ENCODE measurements at regions not wholly inside any gene's neighbourhood (a gene's known extent, or its start where the extent isn't known, plus 50 kb on each side); places are given as distances from the start of the nearest gene placed in this dataset.
"Not testable (repeated sequence)": the region's sequence is repeated elsewhere in the genome, so short reads cannot be mapped to it uniquely, and the experiment has no call there.

DNA sequence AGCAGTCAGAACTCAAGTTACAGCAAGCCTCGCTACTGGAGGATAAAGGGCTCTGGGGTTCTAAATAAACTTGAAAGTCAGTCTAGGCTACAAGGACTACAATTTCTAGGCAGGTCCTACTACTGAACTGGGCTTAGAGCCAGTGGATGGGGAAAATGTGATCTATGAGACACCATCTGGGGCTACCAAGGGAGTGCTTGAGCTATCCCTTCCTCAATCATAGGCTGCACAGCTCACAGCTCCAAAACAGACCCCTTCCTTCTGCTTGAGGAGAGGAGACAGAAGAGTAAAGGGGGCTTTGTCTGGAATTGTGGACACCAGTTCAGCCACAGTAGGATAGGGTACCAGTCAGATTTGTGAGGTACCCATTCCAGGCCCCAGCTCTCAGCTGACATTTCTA lies 145.8 kb upstream of the SNX7 start:
- Histone ChIP-seq H3K9me3 (ENCODE audit: control insufficient read depth, low read length) (peaks cover 3% of the 10 kb centered on the region), H3K9ac (ENCODE audit: low read length) (no peak overlapping the region), H3K27me3 (replicated peaks; ENCODE audit: control insufficient read depth, insufficient read depth, low read length) (no peaks in the 10 kb centered on the region), H3K36me3 (ENCODE audit: control insufficient read depth, insufficient read depth, low read length, severe bottlenecking) (no peaks in the 10 kb centered on the region), H3K4me1 (ENCODE audit: control insufficient read depth, insufficient read depth, low read length) (no peaks in the 10 kb centered on the region), H3K4me3 (ENCODE audit: low read length) (no peak overlapping the region)
- no peak for DNase-seq (ENCODE audit: low read depth)

DNA sequence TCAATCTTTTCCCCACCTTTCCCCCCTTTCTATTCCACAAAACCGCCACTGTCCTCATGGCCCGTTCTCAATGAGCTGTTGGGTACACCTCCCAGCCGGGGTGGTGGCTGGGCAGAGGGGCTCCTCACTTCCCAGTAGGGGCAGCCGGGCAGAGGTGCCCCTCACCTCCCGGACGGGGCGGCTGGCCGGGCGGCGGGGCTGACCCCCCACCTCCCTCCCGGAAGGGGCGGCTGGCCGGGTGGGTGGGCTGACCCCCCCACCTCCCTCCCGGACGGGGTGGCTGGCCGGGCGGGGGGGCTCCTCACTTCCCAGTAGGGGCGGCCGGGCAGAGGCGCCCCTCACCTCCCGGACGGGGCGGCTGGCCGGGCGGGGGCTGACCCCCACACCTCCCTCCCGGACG lies 149.3 kb upstream of the SNX7 start:
- DNase-seq (ENCODE audit: low read depth) = not testable (repeated sequence)

DNA sequence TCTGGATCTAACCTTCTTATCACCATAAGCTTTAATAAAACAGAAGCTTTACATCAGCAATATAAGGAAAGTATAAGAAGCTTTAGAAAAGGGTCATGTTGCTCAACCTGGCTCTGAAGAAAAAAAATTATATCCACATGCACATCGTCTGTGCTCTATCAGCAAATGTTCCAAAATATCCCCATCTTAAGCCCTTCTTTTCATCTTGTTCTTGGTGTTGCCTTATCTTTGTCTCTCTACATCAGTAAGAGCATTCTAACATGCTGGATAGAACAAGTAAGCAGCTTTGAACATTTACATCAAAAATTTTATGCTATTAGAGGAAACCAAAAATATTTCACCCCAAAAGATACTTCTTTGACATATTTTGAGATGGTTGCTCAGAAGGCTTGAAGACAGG lies 157.8 kb upstream of the SNX7 start:
- no peaks in the 10 kb centered on the region for H3K4me1 ChIP-seq (ENCODE audit: control insufficient read depth, insufficient read depth, low read length)
- H3K9me3 ChIP-seq (ENCODE audit: control insufficient read depth, low read length) = peaks cover 22% of the 10 kb centered on the region
- no peaks in the 10 kb centered on the region for H3K36me3 ChIP-seq (ENCODE audit: control insufficient read depth, insufficient read depth, low read length, severe bottlenecking)
- H3K27me3 ChIP-seq (replicated peaks; ENCODE audit: control insufficient read depth, insufficient read depth, low read length) = no peaks in the 10 kb centered on the region
- no peak overlapping the region for H3K4me3 ChIP-seq (ENCODE audit: low read length)
- H3K9ac ChIP-seq (ENCODE audit: low read length) = no peak overlapping the region
- no peak for DNase-seq (ENCODE audit: low read depth)

More for the DNA sequence above, 149.3 kb upstream of the SNX7 start:
- H3K9me3 ChIP-seq (ENCODE audit: control insufficient read depth, low read length) = peaks cover 15% of the 10 kb centered on the region
- not testable (repeated sequence) for H3K9ac ChIP-seq (ENCODE audit: low read length); H3K27me3 ChIP-seq (replicated peaks; ENCODE audit: control insufficient read depth, insufficient read depth, low read length); H3K36me3 ChIP-seq (ENCODE audit: control insufficient read depth, insufficient read depth, low read length, severe bottlenecking); H3K4me1 ChIP-seq (ENCODE audit: control insufficient read depth, insufficient read depth, low read length); H3K4me3 ChIP-seq (ENCODE audit: low read length)

DNA sequence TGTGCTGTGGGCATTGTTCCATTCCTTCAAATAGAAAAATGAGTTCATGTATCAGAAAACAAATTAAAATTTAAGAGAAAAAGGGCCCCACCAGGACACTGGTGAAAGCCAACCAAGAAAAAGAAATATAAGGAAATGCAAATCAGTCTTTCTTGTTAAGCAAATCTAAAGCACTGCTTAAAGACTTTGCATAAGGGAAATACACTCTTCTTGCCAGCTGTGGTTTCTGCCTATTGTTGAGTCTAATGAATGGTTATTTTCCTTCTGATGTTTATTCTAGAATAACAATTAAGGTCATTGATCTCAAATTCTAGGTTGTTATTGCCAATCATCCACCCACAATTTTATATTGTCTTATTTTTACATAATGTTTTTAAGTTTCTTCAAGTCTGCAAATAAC lies 158.6 kb upstream of the SNX7 start:
- H3K9ac ChIP-seq (ENCODE audit: low read length) = no peak overlapping the region
- H3K9me3 ChIP-seq (ENCODE audit: control insufficient read depth, low read length) = peaks cover 19% of the 10 kb centered on the region
- DNase-seq (ENCODE audit: low read depth) = no peak
- H3K27me3 ChIP-seq (replicated peaks; ENCODE audit: control insufficient read depth, insufficient read depth, low read length) = no peaks in the 10 kb centered on the region
- no peaks in the 10 kb centered on the region for H3K36me3 ChIP-seq (ENCODE audit: control insufficient read depth, insufficient read depth, low read length, severe bottlenecking)
- no peaks in the 10 kb centered on the region for H3K4me1 ChIP-seq (ENCODE audit: control insufficient read depth, insufficient read depth, low read length)
- no peak overlapping the region for H3K4me3 ChIP-seq (ENCODE audit: low read length)

GRCh38 chr1:98500324-98500723 lies 161.2 kb upstream of the SNX7 start:
- no peak overlapping the region for H3K9ac ChIP-seq (ENCODE audit: low read length)
- no peaks in the 10 kb centered on the region for H3K27me3 ChIP-seq (replicated peaks; ENCODE audit: control insufficient read depth, insufficient read depth, low read length)
- H3K36me3 ChIP-seq (ENCODE audit: control insufficient read depth, insufficient read depth, low read length, severe bottlenecking) = no peaks in the 10 kb centered on the region
- H3K9me3 ChIP-seq (ENCODE audit: control insufficient read depth, low read length) = no peaks in the 10 kb centered on the region
- no peak for DNase-seq (ENCODE audit: low read depth)
- H3K4me1 ChIP-seq (ENCODE audit: control insufficient read depth, insufficient read depth, low read length) = no peaks in the 10 kb centered on the region
- no peak overlapping the region for H3K4me3 ChIP-seq (ENCODE audit: low read length)

DNA sequence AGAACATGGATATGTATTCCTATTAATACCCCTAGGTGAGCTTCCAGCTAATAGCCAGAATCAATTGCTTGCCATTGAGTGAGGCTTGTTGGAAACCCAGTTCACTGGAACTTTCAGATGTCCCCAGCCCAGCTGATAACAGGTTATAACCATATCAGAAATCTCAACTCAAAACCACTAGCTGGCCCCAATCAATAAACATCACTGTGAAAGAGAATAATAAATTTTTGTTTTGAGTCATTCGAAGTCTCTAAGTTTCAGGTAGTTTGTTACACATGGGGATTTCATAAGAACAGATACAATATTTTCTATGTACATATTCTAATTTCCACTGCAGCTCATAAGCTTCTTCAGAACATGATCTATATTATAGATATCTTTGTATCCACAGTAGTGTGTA lies 162.9 kb upstream of the SNX7 start:
- Histone ChIP-seq H3K9ac (ENCODE audit: low read length) (no peak overlapping the region), H3K4me1 (ENCODE audit: control insufficient read depth, insufficient read depth, low read length) (no peaks in the 10 kb centered on the region), H3K4me3 (ENCODE audit: low read length) (no peak overlapping the region), H3K36me3 (ENCODE audit: control insufficient read depth, insufficient read depth, low read length, severe bottlenecking) (no peaks in the 10 kb centered on the region), H3K9me3 (ENCODE audit: control insufficient read depth, low read length) (no peaks in the 10 kb centered on the region), H3K27me3 (replicated peaks; ENCODE audit: control insufficient read depth, insufficient read depth, low read length) (no peaks in the 10 kb centered on the region)
- no peak for DNase-seq (ENCODE audit: low read depth)

GRCh38 chr1:98497497-98497896 lies 164.0 kb upstream of the SNX7 start:
- Histone ChIP-seq H3K27me3 (replicated peaks; ENCODE audit: control insufficient read depth, insufficient read depth, low read length) (no peaks in the 10 kb centered on the region), H3K9ac (ENCODE audit: low read length) (no peak overlapping the region)
- no peak for DNase-seq (ENCODE audit: low read depth)

GRCh38 chr1:98496256-98496995 lies 165.1 kb upstream of the SNX7 start:
- Histone ChIP-seq H3K36me3 (ENCODE audit: control insufficient read depth, insufficient read depth, low read length, severe bottlenecking) (no peaks in the 10 kb centered on the region), H3K9ac (ENCODE audit: low read length) (no peak overlapping the region), H3K9me3 (ENCODE audit: control insufficient read depth, low read length) (no peaks in the 10 kb centered on the region), H3K4me1 (ENCODE audit: control insufficient read depth, insufficient read depth, low read length) (no peaks in the 10 kb centered on the region), H3K27me3 (replicated peaks; ENCODE audit: control insufficient read depth, insufficient read depth, low read length) (no peaks in the 10 kb centered on the region), H3K4me3 (ENCODE audit: low read length) (no peak overlapping the region)
- DNase-seq (ENCODE audit: low read depth) = peak; percentile 53

More at GRCh38 chr1:98497497-98497896, 164.0 kb upstream of the SNX7 start:
- H3K9me3 ChIP-seq (ENCODE audit: control insufficient read depth, low read length) = no peaks in the 10 kb centered on the region
- H3K4me1 ChIP-seq (ENCODE audit: control insufficient read depth, insufficient read depth, low read length) = no peaks in the 10 kb centered on the region
- H3K4me3 ChIP-seq (ENCODE audit: low read length) = no peak overlapping the region
- no peaks in the 10 kb centered on the region for H3K36me3 ChIP-seq (ENCODE audit: control insufficient read depth, insufficient read depth, low read length, severe bottlenecking)

GRCh38 chr1:98493469-98493868 lies 168.1 kb upstream of the SNX7 start:
- H3K9ac ChIP-seq (ENCODE audit: low read length) = no peak overlapping the region
- no peaks in the 10 kb centered on the region for H3K27me3 ChIP-seq (replicated peaks; ENCODE audit: control insufficient read depth, insufficient read depth, low read length)
- no peak overlapping the region for H3K4me3 ChIP-seq (ENCODE audit: low read length)
- H3K4me1 ChIP-seq (ENCODE audit: control insufficient read depth, insufficient read depth, low read length) = no peaks in the 10 kb centered on the region
- H3K9me3 ChIP-seq (ENCODE audit: control insufficient read depth, low read length) = no peaks in the 10 kb centered on the region
- no peaks in the 10 kb centered on the region for H3K36me3 ChIP-seq (ENCODE audit: control insufficient read depth, insufficient read depth, low read length, severe bottlenecking)
- no peak for DNase-seq (ENCODE audit: low read depth)

DNA sequence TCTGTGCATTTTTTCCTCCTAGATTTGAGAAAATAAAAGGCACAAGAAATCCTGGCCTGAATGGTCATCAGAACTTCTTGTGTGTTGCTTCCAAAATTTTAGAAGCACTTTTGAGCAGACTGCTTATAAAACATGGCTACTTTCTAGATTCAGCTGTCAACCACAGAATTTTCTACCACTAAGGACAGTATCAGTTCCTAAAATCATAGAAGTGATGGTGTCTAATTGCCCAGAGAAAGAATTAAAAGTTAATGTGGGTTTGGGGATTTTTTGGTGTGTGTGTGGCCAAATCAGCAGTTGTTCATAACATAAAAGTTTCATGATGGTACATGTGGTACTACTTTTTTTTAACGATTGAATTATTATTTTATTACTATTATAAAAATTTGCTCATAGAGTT lies 171.4 kb upstream of the SNX7 start:
- Histone ChIP-seq H3K36me3 (ENCODE audit: control insufficient read depth, insufficient read depth, low read length, severe bottlenecking) (no peaks in the 10 kb centered on the region), H3K27me3 (replicated peaks; ENCODE audit: control insufficient read depth, insufficient read depth, low read length) (no peaks in the 10 kb centered on the region), H3K9ac (ENCODE audit: low read length) (no peak overlapping the region), H3K4me1 (ENCODE audit: control insufficient read depth, insufficient read depth, low read length) (no peaks in the 10 kb centered on the region), H3K9me3 (ENCODE audit: control insufficient read depth, low read length) (no peaks in the 10 kb centered on the region), H3K4me3 (ENCODE audit: low read length) (no peak overlapping the region)
- DNase-seq (ENCODE audit: low read depth) = no peak

GRCh38 chr1:98487620-98488019 lies 173.9 kb upstream of the SNX7 start:
- H3K4me3 ChIP-seq (ENCODE audit: low read length) = no peak overlapping the region
- H3K9me3 ChIP-seq (ENCODE audit: control insufficient read depth, low read length) = no peaks in the 10 kb centered on the region
- no peaks in the 10 kb centered on the region for H3K36me3 ChIP-seq (ENCODE audit: control insufficient read depth, insufficient read depth, low read length, severe bottlenecking)
- DNase-seq (ENCODE audit: low read depth) = no peak
- H3K4me1 ChIP-seq (ENCODE audit: control insufficient read depth, insufficient read depth, low read length) = no peaks in the 10 kb centered on the region
- no peaks in the 10 kb centered on the region for H3K27me3 ChIP-seq (replicated peaks; ENCODE audit: control insufficient read depth, insufficient read depth, low read length)
- no peak overlapping the region for H3K9ac ChIP-seq (ENCODE audit: low read length)

- H3K27me3 ChIP-seq (replicated peaks; ENCODE audit: control insufficient read depth, insufficient read depth, low read length) = no peaks in the 10 kb centered on the region
- no peaks in the 10 kb centered on the region for H3K4me1 ChIP-seq (ENCODE audit: control insufficient read depth, insufficient read depth, low read length)
Measured at GRCh38 chr1:98482611-98483010, 178.9 kb upstream of the SNX7 start.

More at GRCh38 chr1:98482611-98483010, 178.9 kb upstream of the SNX7 start:
- H3K36me3 ChIP-seq (ENCODE audit: control insufficient read depth, insufficient read depth, low read length, severe bottlenecking) = no peaks in the 10 kb centered on the region
- H3K9ac ChIP-seq (ENCODE audit: low read length) = no peak overlapping the region
- H3K4me3 ChIP-seq (ENCODE audit: low read length) = no peak overlapping the region
- H3K9me3 ChIP-seq (ENCODE audit: control insufficient read depth, low read length) = no peaks in the 10 kb centered on the region
- DNase-seq (ENCODE audit: low read depth) = no peak
